ENCODE measurements at regions not wholly inside any gene's neighbourhood (a gene's known extent, or its start where the extent isn't known, plus 50 kb on each side); places are given as distances from the start of the nearest gene placed in this dataset.
A peak's percentile ranks its signal among the peaks of the same experiment; 100 is the strongest.

- H3K27ac Mint-ChIP-seq: no peak overlapping the region
- H3K9ac ChIP-seq: no peak overlapping the region
- H3K4me3 ChIP-seq: no peak overlapping the region
- no peaks in the 10 kb centered on the region for H3K9me3 ChIP-seq (ENCODE audit: low read depth)
- no peaks in the 10 kb centered on the region for H3K27me3 ChIP-seq
- H3K9me3 Mint-ChIP-seq: no peaks in the 10 kb centered on the region
- TF ChIP-seq EZH2 (IDR thresholded peaks at IDR 0.05): no peak
- no peak for TF ChIP-seq CTCF (IDR thresholded peaks at IDR 0.05)
- TF ChIP-seq EZH2phosphoT487 (IDR thresholded peaks at IDR 0.05): no peak
- no peak overlapping the region for H2AFZ ChIP-seq (replicated peaks)
- H3K27me3 Mint-ChIP-seq (ENCODE audit: insufficient read depth, low read depth): peaks cover 4% of the 10 kb centered on the region
- no peak overlapping the region for H3K4me2 ChIP-seq
- H3K79me2 ChIP-seq (ENCODE audit: low read depth): no peaks in the 10 kb centered on the region
- no peaks in the 10 kb centered on the region for H3K4me1 ChIP-seq
- peak; percentile 16 for DNase-seq (ENCODE audit: low spot score)
- no peaks in the 10 kb centered on the region for H3F3A ChIP-seq (ENCODE audit: low read depth)
- peaks cover 4% of the 10 kb centered on the region for H3K4me1 Mint-ChIP-seq
- H3K27ac ChIP-seq: no peak overlapping the region
- H3K36me3 ChIP-seq: no peaks in the 10 kb centered on the region
- no peaks in the 10 kb centered on the region for H4K20me1 ChIP-seq (ENCODE audit: low read depth)
- H3K4me3 Mint-ChIP-seq: no peak overlapping the region
- H3K36me3 Mint-ChIP-seq: no peaks in the 10 kb centered on the region
Measured at GRCh38 chrX:137695417-137695816, 129.5 kb downstream of the ZIC3 start.

GRCh38 chrX:137707348-137707747 lies 141.4 kb downstream of the ZIC3 start:
- Histone ChIP-seq H3K4me1 (no peaks in the 10 kb centered on the region), H3F3A (ENCODE audit: low read depth) (no peaks in the 10 kb centered on the region), H4K20me1 (ENCODE audit: low read depth) (no peaks in the 10 kb centered on the region), H3K36me3 (no peaks in the 10 kb centered on the region), H3K79me2 (ENCODE audit: low read depth) (no peaks in the 10 kb centered on the region), H3K4me3 (no peak overlapping the region), H2AFZ (replicated peaks) (no peak overlapping the region), H3K27me3 (no peaks in the 10 kb centered on the region), H3K9ac (no peak overlapping the region), H3K27ac (no peak overlapping the region), H3K9me3 (ENCODE audit: low read depth) (no peaks in the 10 kb centered on the region), H3K4me2 (no peak overlapping the region)
- Mint-ChIP-seq H3K9me3 (no peaks in the 10 kb centered on the region), H3K27me3 (ENCODE audit: insufficient read depth, low read depth) (peaks cover 4% of the 10 kb centered on the region), H3K4me3 (no peak overlapping the region), H3K4me1 (no peaks in the 10 kb centered on the region), H3K27ac (no peak overlapping the region), H3K36me3 (no peaks in the 10 kb centered on the region)
- no peak for TF ChIP-seq EZH2phosphoT487 (IDR thresholded peaks at IDR 0.05)
- TF ChIP-seq EZH2 (IDR thresholded peaks at IDR 0.05): no peak
- TF ChIP-seq CTCF (IDR thresholded peaks at IDR 0.05): no peak
- no peak for DNase-seq (ENCODE audit: low spot score)

GRCh38 chrX:137742846-137743245 lies 176.9 kb downstream of the ZIC3 start:
- H3K27ac ChIP-seq: no peak overlapping the region
- H3K4me1 Mint-ChIP-seq: peaks cover 48% of the 10 kb centered on the region
- H3K4me3 ChIP-seq: no peak overlapping the region
- no peaks in the 10 kb centered on the region for H4K20me1 ChIP-seq (ENCODE audit: low read depth)
- H2AFZ ChIP-seq (replicated peaks): no peak overlapping the region
- no peaks in the 10 kb centered on the region for H3K27me3 ChIP-seq
- no peaks in the 10 kb centered on the region for H3K27me3 Mint-ChIP-seq (ENCODE audit: insufficient read depth, low read depth)
- H3K79me2 ChIP-seq (ENCODE audit: low read depth): no peaks in the 10 kb centered on the region
- H3K36me3 ChIP-seq: no peaks in the 10 kb centered on the region
- H3F3A ChIP-seq (ENCODE audit: low read depth): peaks cover 27% of the 10 kb centered on the region
- peak overlapping the region; percentile 78 for H3K27ac Mint-ChIP-seq
- no peaks in the 10 kb centered on the region for H3K36me3 Mint-ChIP-seq
- no peak overlapping the region for H3K4me2 ChIP-seq
- H3K9me3 Mint-ChIP-seq: peaks cover 10% of the 10 kb centered on the region
- H3K4me3 Mint-ChIP-seq: no peak overlapping the region
- peaks cover 30% of the 10 kb centered on the region for H3K4me1 ChIP-seq
- TF ChIP-seq CTCF (IDR thresholded peaks at IDR 0.05) (no peak), EZH2 (IDR thresholded peaks at IDR 0.05) (no peak), EZH2phosphoT487 (IDR thresholded peaks at IDR 0.05) (no peak)
- no peak for DNase-seq (ENCODE audit: low spot score)
- no peak overlapping the region for H3K9ac ChIP-seq
- peaks cover 7% of the 10 kb centered on the region for H3K9me3 ChIP-seq (ENCODE audit: low read depth)

Data from neural progenitor cell (in vitro differentiated cells).